DMS79 treated with DMSO at 0.1 percent for 48 hours (cell line): ENCODE measurements at regions not wholly inside any gene's neighbourhood (a gene's known extent, or its start where the extent isn't known, plus 50 kb on each side); places are given as distances from the start of the nearest gene placed in this dataset.
"Not testable (repeated sequence)": the region's sequence is repeated elsewhere in the genome, so short reads cannot be mapped to it uniquely, and the experiment has no call there.

Experiments used
- DNase-seq: peaks from one replicate; lab custom pipeline; 2025; lab: John Stamatoyannopoulos, UW

- no peak for DNase-seq
These were observed 144.8 kb upstream of the ZNF804B start for GRCh38 chr7:88614736-88615135.

- DNase-seq: no peak
These were observed 148.6 kb upstream of the ZNF804B start for GRCh38 chr7:88610942-88611341.

- no peak for DNase-seq
These were observed 158.8 kb upstream of the ZNF804B start for GRCh38 chr7:88600695-88601094.

DNA sequence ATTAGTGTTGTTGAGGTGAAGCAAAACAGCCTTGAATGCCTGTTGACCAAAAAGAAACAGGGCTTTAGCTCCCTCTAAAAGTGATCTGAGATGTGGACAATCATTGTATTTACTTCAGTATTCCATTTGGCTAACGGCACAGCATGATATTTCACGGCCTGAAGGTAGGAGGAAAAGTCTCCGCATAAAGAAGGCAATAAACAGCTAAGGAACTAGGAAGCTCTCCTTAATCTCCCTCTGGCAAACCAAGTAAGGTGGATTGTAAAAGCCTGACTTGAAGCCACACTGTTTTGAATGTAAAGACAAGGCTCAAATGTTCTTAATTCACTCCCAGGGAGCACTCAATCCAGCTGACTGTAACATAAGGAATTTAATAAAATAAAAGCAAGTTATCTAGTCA lies 160.0 kb upstream of the ZNF804B start:
- DNase-seq: no peak

DNA sequence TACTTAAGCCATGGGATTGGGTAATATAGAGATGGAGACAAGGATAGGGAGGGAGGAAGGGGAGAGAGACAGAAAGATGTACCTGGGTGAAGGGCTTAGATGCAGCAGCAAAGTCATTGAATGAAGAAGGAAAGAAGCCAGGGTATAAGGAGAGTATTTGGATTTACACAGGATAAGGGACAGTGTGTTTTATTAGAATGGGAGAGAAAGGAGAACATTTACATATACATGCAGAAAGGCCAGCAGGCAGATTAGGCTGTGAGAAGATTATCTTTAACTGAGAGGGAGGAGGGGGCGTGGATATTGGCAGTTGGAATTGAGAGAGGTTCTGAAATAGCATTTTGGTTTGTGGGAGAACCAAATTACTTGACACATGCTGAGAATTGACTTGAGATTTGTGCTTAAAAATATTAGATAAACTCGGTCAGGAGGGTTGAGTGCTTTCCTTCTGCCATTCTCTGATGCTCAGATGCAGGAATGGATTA lies 161.5 kb upstream of the ZNF804B start:
- no peak for DNase-seq

DNA sequence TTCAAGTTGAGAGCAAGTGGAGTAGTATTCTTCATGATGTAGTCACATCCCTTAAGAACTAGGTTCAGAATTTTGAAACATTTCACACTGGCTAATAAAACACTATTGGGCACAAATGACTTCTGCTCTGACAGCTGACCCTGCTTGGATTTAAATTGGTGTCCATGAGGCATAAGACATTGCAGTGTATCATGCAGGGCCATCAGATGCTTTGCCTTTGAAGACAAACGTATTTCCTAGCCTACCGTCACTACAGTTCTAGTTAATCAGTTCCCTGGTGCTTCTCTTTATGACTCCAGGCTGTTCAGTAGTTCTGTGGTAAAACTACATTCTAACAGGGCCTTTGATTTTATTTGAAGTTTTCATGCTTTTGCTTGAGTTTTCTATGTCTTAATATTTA lies 168.5 kb upstream of the ZNF804B start:
- no peak for DNase-seq

GRCh38 chr7:88589927-88590326 lies 169.6 kb upstream of the ZNF804B start:
- DNase-seq: no peak

GRCh38 chr7:88586890-88587289 lies 172.6 kb upstream of the ZNF804B start:
- DNase-seq: no peak

DNA sequence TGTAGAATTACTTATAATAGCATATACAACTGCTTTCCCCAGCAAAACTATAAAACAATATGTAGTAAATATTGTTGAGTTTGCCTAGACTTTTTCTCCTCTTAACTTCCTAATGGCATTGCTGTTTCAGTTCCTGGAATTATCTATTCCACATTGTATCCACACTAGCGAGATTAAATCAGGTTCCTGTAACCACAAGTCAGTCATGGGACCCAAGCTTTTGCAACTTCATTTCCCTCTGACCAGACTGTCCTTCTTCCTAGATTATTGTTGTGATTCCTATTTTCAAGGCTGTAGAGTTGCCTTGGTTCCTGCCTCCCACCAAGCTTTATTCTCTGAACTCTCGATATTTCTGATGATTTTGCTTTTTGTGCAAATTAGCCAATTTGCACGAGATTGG lies 173.3 kb upstream of the ZNF804B start:
- no peak for DNase-seq

- DNase-seq: no peak
These were observed 182.8 kb upstream of the ZNF804B start for GRCh38 chr7:88576720-88577119.

GRCh38 chr7:88566162-88566729 lies 193.3 kb upstream of the ZNF804B start:
- peak; percentile 45 for DNase-seq

DNA sequence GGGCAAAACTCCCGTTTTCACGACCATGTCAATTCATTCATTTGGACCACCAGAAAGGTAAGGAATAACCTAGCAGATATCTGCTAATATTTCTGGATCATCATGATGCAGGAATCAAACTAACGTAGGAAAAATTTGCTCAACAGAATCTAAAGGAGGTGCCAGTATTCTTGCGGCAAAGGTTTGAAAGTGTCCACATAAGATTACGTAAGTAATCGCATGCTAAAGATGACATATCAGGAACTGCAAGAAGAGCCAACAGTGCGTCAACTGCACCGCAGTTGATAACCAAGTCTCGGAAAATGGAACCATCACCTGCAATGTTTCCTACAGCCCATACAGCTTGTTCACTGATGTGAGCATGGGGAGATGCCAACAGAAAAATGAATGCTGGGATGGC lies 194.1 kb upstream of the ZNF804B start:
- DNase-seq: no peak

- DNase-seq: not testable (repeated sequence)
These were observed 203.1 kb upstream of the ZNF804B start for GRCh38 chr7:88556441-88556840.

- not testable (repeated sequence) for DNase-seq
These were observed 204.7 kb upstream of the ZNF804B start for GRCh38 chr7:88554847-88555246.

DNA sequence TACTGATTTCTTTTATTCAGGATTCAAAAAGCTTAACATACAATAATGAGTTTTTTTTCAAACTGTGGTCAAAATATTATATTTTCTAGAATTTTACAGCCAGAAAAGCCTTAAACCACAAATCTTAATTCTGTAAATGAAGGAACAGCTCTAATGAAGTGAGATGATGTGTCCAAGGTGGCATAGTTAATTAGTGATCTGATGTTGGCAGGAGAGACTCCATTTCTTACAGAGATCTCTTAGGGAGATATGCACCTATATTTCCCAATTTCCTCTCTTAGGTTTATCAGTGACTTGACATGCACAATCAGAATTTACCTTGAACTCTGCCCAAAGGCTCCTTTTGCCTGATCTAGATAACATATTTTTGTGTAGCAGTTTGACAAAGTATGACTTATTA lies 211.1 kb upstream of the ZNF804B start:
- DNase-seq: no peak

- no peak for DNase-seq
These were observed 212.7 kb upstream of the ZNF804B start for GRCh38 chr7:88546808-88547207.

DNA sequence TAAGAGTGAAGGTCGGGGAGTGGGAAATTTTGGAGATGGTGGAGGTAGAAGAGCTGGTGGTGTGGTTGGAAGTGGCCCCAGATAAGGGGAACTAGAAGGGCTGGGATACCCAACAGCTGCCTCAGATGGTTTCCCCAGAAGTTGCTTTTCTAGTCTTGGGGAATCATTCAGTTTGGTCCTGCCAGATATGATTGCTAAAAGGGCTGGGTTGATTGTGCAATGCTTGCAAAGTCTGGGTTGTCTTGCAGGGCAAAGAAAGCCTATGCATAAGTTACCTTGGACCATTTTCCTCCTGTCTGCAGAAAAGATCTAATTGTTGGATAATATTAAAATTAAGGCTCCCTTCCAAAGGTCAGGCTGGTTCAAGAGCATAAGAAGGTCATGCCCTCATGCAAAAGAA lies 213.8 kb upstream of the ZNF804B start:
- no peak for DNase-seq

DNA sequence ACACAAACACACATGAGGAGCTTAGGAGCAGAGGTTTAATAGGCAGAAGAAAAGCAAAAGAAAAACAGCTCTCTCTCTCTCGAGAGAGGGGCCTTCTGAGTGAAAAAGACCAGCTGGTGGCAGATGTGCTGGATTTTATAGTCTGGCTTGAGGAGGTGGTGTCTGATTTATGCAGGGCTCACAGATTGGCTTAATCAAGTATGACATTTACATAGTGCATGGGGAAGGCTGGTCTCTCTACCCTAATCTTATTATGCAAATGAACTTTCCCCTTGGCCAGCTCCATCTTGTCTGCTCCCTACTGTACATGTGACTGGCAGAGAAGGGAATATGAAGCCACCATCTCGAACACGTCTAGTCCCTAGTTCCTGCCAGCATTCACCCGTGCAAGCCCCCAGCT lies 219.5 kb upstream of the ZNF804B start:
- DNase-seq: peak; percentile 89

- peak; percentile 83 for DNase-seq
These were observed 220.0 kb upstream of the ZNF804B start for GRCh38 chr7:88539518-88539917.

DNA sequence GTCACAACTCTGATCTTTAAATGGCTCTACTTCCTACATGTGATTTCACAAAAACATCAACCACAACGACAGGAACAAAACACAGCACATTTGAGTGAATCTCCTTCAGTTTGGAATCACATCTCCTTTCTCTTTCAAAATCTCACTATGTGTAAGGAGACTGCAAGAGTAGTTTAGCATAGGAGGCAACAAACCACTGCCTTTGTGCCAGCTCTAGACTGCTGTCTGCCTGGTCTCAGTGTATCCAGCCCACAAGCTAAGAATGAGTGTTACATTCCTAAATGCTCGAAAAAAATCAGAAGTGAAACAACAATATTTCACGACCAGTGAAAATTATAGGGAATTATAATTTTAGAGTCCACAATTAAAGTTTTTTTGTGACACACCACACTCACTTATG lies 217.0 kb upstream of the STEAP4 start:
- DNase-seq: no peak

DNA sequence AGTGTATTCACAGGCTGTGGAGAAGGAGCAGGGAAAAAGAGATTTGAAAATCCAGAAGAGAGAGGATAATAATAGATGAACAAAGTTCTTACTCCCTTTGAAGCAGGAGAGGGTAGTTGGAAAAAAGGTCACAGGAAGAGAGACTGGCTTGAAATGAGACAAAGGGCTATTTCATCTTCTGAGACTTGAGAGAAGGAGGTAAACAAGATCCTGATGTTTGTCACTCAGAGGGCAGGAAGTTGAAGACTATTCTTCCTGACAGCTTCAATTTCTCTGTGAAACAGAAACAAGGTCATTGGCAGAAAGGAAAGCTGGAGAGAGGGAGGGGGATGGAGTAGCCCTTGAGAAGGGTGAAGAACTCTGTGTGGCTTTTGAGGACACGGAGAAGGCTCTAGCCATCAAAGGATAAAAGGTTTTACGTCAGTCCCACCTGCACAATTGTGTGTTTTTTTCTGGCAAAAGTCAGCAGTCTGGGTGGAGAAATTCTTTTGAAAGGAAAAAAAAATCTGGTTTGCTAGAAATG lies 216.1 kb upstream of the STEAP4 start:
- DNase-seq: peak; percentile 75

DNA sequence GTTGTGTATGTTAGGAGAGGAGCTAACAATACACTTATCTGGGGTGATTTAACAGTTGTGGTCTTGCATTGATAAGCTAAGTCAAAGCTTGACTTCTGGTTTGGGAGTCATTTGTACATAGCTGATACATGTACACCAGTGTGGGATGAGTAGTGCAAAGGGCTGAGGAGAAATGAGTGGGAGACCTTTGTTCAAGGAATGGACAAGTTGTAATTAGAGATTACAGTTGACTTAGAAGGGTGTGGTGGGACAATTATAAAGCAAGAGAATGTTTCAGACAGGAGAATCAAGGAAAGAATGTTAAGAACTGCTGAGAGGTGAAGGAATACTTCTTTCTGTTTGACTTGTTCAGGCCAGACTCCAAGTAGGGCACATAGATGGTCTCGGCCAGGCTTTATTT lies 209.7 kb upstream of the STEAP4 start:
- DNase-seq: no peak

DNA sequence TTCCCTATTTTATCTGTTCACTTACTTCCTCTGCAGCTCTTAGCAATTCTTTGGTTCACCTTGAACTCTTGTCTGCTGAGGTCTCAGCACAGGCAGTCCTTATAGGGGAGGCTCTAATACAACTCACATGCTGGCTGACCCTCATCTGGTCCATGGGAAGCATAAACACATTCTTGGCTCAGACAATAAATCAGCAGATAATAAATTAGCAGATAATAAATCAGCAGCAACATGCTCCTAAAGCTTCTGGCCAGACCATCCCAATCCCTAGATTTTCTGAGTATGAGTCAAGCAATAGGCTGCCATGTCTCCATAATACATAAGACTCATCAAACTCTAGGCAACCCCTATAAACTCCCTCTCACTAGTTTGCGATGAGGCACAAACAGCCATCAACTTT lies 208.6 kb upstream of the STEAP4 start:
- DNase-seq: no peak

DNA sequence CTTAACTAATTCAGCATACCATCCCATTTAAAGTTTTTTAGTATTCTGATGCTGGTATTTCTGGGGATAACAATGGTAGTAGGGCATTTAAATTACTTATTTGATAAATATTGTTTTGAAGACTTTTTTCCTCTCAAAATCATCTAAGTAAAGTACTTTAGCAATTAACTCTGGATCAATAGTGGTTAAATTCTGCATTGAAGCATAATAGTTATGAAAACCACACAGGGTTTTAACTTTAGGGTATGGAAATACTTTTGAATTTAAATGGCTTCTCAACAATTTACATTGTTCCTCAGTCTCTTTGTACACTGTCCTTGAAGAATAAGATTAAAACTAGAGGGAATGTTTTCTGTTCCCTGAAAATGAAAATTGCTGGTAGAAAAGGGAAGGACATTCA lies 202.6 kb upstream of the STEAP4 start:
- no peak for DNase-seq
